ENCODE measurements at regions not wholly inside any gene's neighbourhood (a gene's known extent, or its start where the extent isn't known, plus 50 kb on each side); places are given as distances from the start of the nearest gene placed in this dataset.

DNA sequence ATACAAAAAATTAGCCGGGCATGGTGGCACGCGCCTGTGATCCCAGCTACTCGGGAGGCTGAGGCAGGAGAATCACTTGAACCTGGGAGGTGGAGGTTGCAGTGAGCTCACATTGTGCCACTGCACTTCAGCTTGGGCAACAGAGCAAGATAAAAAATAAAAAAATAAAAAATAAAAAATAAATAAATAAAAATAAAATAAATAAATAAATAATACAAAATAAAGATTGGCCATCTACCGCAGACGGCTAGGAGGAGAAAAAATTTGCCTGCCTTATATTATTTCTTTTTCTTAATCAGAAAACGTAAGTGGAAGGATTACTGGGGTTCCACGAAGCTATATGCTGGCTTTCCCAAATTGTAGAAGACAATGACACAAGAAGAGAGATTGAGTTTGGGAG, 229.7 kb downstream of the EPHA4 start:
- DNase-seq: no peak

DNA sequence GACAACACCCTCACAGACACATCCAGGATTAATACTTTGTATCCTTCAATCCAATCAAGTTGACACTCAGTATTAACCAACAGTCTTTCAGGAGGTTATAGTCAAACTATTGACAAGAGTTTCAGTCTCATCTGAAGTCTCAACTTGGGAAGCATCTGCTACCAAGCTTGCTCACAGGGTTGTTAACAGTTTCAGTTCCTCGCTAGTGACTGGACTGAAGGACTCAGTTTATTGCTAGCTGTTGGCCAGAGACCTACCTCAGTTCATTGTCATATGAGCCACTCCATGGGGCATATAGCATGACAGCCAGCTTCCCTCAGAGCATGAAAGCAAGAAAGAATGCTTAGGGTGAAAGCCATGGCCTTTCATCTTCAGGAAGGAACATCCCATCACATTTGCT, 228.6 kb downstream of the EPHA4 start:
- DNase-seq: no peak

GRCh38 chr2:221345516-221345915, 226.6 kb downstream of the EPHA4 start:
- DNase-seq: no peak

DNA sequence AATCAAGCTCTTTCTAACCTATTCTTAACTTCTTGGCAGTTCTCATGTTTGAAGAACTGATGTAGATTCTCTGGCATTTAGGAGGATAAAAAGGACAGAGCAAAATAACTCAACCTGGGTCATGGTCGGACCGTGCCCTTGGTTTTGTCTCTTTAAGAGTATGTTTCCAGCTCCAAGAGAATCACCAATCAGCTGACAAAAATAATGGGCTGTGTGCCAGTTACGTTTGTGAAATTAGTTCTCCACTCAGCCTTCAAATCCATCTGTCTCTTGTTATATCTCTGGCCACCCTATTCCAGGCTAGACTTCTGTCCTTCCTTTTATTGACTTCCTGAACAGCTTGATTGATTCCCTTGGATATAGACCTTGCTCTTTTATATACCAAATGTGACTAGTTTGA, 225.7 kb downstream of the EPHA4 start:
- DNase-seq: no peak

- DNase-seq: no peak
Measured at GRCh38 chr2:221347471-221347870, 224.6 kb downstream of the EPHA4 start.

DNA sequence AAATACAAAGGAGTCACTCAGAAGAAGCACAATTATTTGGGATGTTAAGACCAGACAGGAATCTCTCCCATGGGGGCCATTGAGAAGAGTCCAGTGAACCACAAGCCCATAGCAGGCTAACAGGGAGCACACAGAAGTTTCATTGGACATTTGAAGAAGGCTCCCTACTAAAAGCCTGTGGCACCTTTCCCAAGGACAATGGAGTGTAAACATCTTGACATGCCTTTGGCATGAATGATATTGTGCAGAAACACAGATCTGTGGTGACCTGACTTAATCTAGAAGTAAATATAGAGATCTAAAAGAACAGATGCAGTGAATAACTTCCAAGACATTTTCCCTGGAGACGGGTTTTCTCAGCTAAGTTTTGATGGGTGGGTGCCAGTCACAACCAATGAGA, 221.5 kb downstream of the EPHA4 start:
- no peak for DNase-seq

- no peak for DNase-seq
Measured at GRCh38 chr2:221353201-221353600, 218.9 kb downstream of the EPHA4 start.

GRCh38 chr2:221360312-221360711, 211.8 kb downstream of the EPHA4 start:
- DNase-seq: no peak

- DNase-seq: no peak
Measured at GRCh38 chr2:221360742-221361141, 211.4 kb downstream of the EPHA4 start.

DNA sequence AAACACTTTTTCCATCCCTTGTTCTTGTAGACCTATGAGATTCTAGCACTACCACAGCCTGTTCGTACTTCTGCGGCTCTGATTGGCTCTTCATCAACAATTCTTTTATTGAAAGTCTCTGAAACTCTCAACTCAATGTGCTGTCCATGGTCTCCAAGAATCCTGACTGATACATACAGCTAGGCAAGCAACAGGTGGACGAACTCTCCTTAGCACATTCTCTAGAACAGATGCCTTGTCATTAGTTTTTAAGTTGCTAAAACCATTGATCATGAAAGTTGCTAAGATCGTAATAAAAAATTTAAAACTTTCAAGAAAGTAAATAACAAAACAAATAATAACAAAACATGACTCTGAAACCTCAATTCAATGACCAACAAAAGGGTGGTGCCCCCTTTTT, 210.5 kb downstream of the EPHA4 start:
- no peak for DNase-seq

- no peak for DNase-seq
Measured at GRCh38 chr2:221364672-221365071, 207.4 kb downstream of the EPHA4 start.
